Psoas muscle (tissue), 7 donors: ENCODE measurements at regions not wholly inside any gene's neighbourhood (a gene's known extent, or its start where the extent isn't known, plus 50 kb on each side); places are given as distances from the start of the nearest gene placed in this dataset.

Source experiments
- ATAC-seq, 4 donors: fragments of 200-7000 bp; cut with Tn5 transposase; one replicate each; pipeline ENCODE4 v1.9.1; 2020; ENCODE audit warnings: moderate library complexity in 3 of 4, mild to moderate bottlenecking in 2 of 4
- DNase-seq, 2 donors: peaks; one replicate each; pipeline ENCODE4 v3.0.0-alpha.2; 2020
- H3K27ac ChIP-seq: fragments of 200-600 bp; one replicate; pipeline ENCODE4 v1.8.0; 2022
- H3K27me3 ChIP-seq, 3 donors: fragments of 200-600 bp in 1 of 3; one replicate each; pipeline versions ENCODE4 v1.6.1 to v1.8.0; 2013 to 2022; ENCODE audit warnings: low read length in 2 of 3, mild to moderate bottlenecking in 2 of 3, moderate library complexity in 1 of 3; ENCODE audit not compliant: insufficient read depth in 3 of 3
- H3K36me3 ChIP-seq, 2 donors: fragments of 200-600 bp in 1 of 2; one replicate each; pipeline versions ENCODE4 v1.6.1 to v1.8.0; 2013 to 2022; ENCODE audit warnings: low read depth in 1 of 2, mild to moderate bottlenecking in 1 of 2, moderate library complexity in 1 of 2; ENCODE audit not compliant: insufficient read depth in 1 of 2
- H3K4me1 ChIP-seq: fragments of 200-600 bp; one replicate; pipeline ENCODE4 v1.8.0; 2022
- H3K4me3 ChIP-seq: fragments of 200-600 bp; one replicate; pipeline ENCODE4 v1.8.0; 2022; ENCODE audit warnings: mild to moderate bottlenecking
- H3K9me3 ChIP-seq: fragments of 200-600 bp; one replicate; pipeline ENCODE4 v1.8.0; 2022
- CTCF ChIP-seq: fragments of 200-600 bp; IDR thresholded peaks from one replicate; pipeline ENCODE4 v1.8.0; 2022; ENCODE audit warnings: antibody characterized with exemption
- WGBS, 3 donors: extraction: QIAGEN DNeasy Blood & Tissue Kit; methylation state at CpG; one replicate each; pipeline versions ENCODE4 v1.1.6 to v1.1.7; 2013; 5-methylcytosine and 5-hydroxymethylcytosine counted together
- intact Hi-C, 2 donors: fragments of 100-400 bp; cut with DNase I; formaldehyde crosslinking; loops; one replicate each; pipeline versions ENCODE4 v1.11.0 to v1.14.2; 2022
- donor health status: healthy with polysubstance abuse.
- donor health status: DM: no; HTN: no; CAD: no; lungs with moderate emphysema.
- donor health status: Bipolar disorder and iron deficiency.
- donor health status: healthy.
- donor health status: DM: yes; HTN: yes; CAD: no.
- donor health status: DM: no; HTN: no; CAD: no.
- donor health status: DM: yes; HTN: yes; CAD: no.

GRCh38 chr12:87253157-87253556 lies 776.0 kb downstream of the C12orf50 start:
- Histone ChIP-seq H3K4me3 (no peak overlapping the region), H3K9me3 (no peaks in the 10 kb centered on the region), H3K4me1 (no peaks in the 10 kb centered on the region), H3K27ac (no peak overlapping the region), H3K27me3 (peaks cover 0 to 2% (median 0%) of the 10 kb centered on the region in 3 donors), H3K36me3 (no peaks in the 10 kb centered on the region)
- WGBS, 3 donors = 84 to 95% (median 85%) methylated on average over 2 of the region's 2 CpGs
- DNase-seq (no peak), ATAC-seq (no peak)
- TF ChIP-seq CTCF = no peak
- intact Hi-C loops = no loop called here

GRCh38 chr12:87246726-87247125 lies 782.5 kb downstream of the C12orf50 start:
- H3K36me3 ChIP-seq = no peaks in the 10 kb centered on the region
- no peaks in the 10 kb centered on the region for H3K4me1 ChIP-seq
- WGBS, 3 donors = 54 to 82% (median 71%) methylated on average over 1 of the region's 1 CpG
- no peak overlapping the region for H3K4me3 ChIP-seq
- DNase-seq (no peak), ATAC-seq (no peak)
- H3K27me3 ChIP-seq = no peaks in the 10 kb centered on the region
- intact Hi-C loops = no loop called here
- no peak for TF ChIP-seq CTCF
- H3K9me3 ChIP-seq = no peaks in the 10 kb centered on the region
- H3K27ac ChIP-seq = no peak overlapping the region

- Histone ChIP-seq H3K9me3 (no peaks in the 10 kb centered on the region), H3K36me3 (no peaks in the 10 kb centered on the region), H3K27ac (no peak overlapping the region), H3K4me3 (no peak overlapping the region), H3K27me3 (no peaks in the 10 kb centered on the region), H3K4me1 (no peaks in the 10 kb centered on the region)
- TF ChIP-seq CTCF = no peak
- WGBS, 3 donors = 94 to 100% (median 94%) methylated on average over 1 of the region's 1 CpG
- no peak for DNase-seq
- no peak for ATAC-seq
- intact Hi-C loops = no loop called here
Measured at GRCh38 chr12:87238466-87238865, 790.7 kb downstream of the C12orf50 start.

- TF ChIP-seq CTCF = no peak
- ATAC-seq (no peak), DNase-seq (no peak)
- intact Hi-C loops = no loop called here
- WGBS, 3 donors = 72 to 88% (median 83%) methylated on average over 1 of the region's 1 CpG
- Histone ChIP-seq H3K4me3 (no peak overlapping the region), H3K27me3 (no peaks in the 10 kb centered on the region), H3K36me3 (no peaks in the 10 kb centered on the region), H3K4me1 (no peaks in the 10 kb centered on the region), H3K27ac (no peak overlapping the region), H3K9me3 (no peaks in the 10 kb centered on the region)
Measured at GRCh38 chr12:87234898-87235297, 794.3 kb downstream of the C12orf50 start.

- H3K27me3 ChIP-seq = no peaks in the 10 kb centered on the region
- TF ChIP-seq CTCF = no peak
- ATAC-seq (no peak), DNase-seq (no peak)
- H3K4me1 ChIP-seq = no peaks in the 10 kb centered on the region
- intact Hi-C loops = no loop called here
- WGBS, 3 donors = 73 to 80% (median 78%) methylated on average over 1 of the region's 1 CpG
- no peaks in the 10 kb centered on the region for H3K36me3 ChIP-seq
- H3K9me3 ChIP-seq = no peaks in the 10 kb centered on the region
- no peak overlapping the region for H3K27ac ChIP-seq
- H3K4me3 ChIP-seq = no peak overlapping the region
Measured at GRCh38 chr12:87233671-87234070, 795.5 kb downstream of the C12orf50 start.
